AG09319 (cell line): ENCODE measurements at regions not wholly inside any gene's neighbourhood (a gene's known extent, or its start where the extent isn't known, plus 50 kb on each side); places are given as distances from the start of the nearest gene placed in this dataset.

Source experiments
- DNase-seq: peaks from one replicate; pipeline ENCODE4 v3.0.0-alpha.2; 2010; ENCODE audit warnings: low read depth; ENCODE audit errors: extremely low read depth
- TF ChIP-seq, protein P1 (sequence below): IDR thresholded peaks from 2 replicates; pipeline ENCODE4 v1.5.1; 2011; ENCODE audit warnings: low read depth, mild to moderate bottlenecking, inconsistent platforms, low read length, moderate library complexity

DNA sequence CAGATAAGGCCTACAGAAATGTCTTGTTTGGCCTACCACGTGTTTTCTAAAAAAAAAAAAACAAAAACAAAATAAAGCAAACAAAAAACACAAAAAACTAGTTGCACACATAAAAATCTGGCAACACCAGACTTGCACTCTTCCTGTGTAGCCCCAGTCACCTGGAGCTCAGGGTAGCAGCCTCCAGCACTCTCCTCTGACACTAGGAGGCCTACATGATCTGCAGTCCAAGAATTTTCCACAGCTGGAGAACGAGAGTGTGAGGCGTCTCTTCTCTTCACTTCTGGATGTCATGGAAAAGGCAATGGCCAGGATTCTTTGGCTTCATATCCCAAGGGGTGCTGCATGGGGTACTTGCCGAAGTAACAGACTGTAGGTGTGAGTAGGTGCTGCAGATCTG lies 310.2 kb upstream of the SALL1 start:
- TF ChIP-seq, protein P1, sequence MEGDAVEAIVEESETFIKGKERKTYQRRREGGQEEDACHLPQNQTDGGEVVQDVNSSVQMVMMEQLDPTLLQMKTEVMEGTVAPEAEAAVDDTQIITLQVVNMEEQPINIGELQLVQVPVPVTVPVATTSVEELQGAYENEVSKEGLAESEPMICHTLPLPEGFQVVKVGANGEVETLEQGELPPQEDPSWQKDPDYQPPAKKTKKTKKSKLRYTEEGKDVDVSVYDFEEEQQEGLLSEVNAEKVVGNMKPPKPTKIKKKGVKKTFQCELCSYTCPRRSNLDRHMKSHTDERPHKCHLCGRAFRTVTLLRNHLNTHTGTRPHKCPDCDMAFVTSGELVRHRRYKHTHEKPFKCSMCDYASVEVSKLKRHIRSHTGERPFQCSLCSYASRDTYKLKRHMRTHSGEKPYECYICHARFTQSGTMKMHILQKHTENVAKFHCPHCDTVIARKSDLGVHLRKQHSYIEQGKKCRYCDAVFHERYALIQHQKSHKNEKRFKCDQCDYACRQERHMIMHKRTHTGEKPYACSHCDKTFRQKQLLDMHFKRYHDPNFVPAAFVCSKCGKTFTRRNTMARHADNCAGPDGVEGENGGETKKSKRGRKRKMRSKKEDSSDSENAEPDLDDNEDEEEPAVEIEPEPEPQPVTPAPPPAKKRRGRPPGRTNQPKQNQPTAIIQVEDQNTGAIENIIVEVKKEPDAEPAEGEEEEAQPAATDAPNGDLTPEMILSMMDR = no peak
- DNase-seq = no peak

DNA sequence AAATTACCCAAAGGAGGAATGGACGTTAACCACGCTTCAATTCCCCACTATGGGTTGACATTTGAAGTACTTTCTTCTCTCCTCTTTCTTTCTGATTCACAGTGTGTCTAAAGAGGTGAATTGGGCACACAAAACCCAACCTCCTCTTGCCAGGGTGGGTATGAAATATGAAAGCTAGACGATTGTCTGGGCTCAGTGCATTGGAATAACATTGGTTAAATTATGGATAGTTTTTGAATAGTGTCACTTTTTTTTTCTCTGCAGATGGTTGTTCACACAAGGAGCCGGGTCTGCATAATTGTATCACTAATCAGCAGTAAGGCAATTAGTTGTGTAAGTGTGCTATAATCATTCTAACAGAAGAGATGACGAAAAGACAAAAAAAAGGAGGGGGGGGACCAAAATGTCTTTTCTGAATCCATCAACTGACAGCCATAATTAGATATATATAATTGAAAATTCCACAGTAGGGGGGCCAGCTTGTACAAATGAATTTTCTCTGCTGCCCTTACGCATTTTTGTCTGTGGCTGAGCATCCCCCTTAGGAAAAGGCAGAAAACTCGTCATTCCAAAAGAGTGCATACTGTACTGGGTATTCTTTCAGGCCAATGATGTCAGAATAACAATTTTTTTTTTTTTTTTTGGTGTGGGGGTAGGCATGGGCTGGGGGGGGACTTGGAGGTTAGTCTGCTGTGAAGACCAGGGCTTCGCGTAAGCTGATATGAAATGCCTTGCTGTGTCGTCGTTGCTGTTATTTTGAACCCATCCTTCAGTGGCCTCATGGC lies 307.5 kb upstream of the SALL1 start:
- TF ChIP-seq, protein P1 = no peak

DNA sequence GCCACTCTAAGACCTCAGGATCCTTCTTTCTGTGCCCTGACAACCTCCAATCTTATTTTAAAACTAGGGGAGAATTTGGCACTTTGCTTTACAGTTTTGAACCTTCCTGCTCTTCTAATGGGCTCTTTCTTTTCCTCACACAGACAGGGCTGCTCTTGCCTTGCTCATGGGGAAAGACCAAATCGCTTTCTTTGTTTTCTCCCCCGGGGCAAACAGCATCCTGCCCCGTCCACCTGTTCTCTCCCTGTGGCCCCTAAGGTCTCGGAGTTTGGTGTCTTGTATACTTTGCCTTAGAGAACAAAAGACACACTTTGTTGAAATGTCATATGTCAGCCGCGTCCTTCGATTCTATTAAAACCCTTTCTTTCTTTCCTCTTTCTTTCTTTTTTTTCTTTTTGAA lies 306.7 kb upstream of the SALL1 start:
- TF ChIP-seq, protein P1 = no peak
- DNase-seq = no peak

More for the DNA sequence above, 307.5 kb upstream of the SALL1 start:
- DNase-seq = no peak

DNA sequence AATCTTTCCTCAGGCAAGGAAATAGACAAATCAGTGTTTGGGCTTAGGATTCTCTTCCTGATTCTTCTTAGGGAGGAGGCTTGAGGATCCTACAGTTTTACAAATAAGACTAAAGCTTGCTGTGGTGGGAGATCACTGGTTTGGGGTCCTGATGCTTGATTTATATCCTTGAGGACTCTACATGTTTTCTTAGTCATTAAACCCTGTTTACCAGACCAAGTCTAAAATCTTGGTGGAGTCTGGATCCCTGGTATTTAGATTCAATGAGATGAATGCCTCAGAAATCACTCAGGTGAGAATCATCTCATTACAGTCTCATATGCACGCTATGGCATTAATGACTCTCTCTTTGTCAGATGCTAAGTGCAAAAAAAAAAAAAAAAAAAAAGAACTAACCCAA lies 304.3 kb upstream of the SALL1 start:
- TF ChIP-seq, protein P1 = no peak
- no peak for DNase-seq

DNA sequence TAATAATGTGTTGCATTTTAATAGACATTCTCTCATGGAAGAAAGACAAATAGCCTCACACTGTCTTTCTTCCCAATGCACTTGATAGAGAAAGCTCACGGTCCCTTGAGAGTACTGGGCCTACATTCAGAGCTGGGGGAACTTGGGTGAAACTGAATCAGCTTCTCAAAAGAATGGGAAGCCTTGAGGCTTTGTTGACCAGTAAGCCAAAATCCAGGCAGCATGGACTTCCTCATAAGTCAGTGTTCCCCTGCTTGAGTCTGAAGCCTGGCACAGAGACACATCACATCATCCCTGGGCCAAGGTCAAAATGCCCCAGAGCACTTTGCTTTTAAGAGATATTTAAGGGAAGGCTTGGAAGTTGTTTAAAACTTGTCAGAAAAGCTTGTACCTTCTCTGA lies 302.2 kb upstream of the SALL1 start:
- TF ChIP-seq, protein P1 = no peak
- no peak for DNase-seq

DNA sequence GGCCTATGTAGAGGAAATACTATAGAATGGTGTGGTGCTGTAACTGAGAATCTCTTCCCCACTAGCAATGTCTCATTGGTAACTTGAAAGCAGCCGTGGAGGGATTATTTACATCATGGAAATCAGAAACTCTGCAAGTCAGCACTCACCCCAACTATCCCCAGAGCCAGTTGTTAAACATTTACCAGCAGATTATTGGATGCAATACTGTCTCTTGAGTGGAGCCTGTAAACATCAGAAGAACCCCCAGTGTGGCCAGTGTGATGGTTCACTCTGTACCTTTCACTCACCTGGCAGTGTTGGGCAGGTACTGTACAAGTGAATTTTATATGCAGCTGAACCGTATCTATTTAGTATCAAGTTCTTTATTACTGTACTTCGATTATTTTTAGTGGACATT lies 299.8 kb upstream of the SALL1 start:
- no peak for DNase-seq
- TF ChIP-seq, protein P1 = no peak

DNA sequence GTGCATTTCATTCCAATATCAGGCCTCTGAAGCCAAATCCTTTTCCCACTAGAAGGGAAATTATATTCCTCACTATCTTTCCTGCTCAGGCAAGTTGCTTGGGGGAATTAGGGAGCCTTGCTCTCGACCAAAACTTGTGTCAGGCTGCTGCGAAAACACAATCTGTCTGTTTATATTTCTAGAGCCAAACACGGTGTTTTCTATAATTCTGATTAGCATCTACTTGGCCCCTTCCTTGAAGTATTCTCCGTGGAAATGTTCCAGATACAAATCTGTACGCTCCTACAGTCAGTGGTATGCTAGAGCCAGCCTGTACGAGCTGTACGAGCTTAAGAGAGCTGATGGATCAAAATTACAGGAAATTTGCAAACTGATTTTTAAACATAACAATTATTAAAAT lies 299.3 kb upstream of the SALL1 start:
- TF ChIP-seq, protein P1 = no peak

More for the DNA sequence above, 299.3 kb upstream of the SALL1 start:
- no peak for DNase-seq
